ENCODE measurements at regions not wholly inside any gene's neighbourhood (a gene's known extent, or its start where the extent isn't known, plus 50 kb on each side); places are given as distances from the start of the nearest gene placed in this dataset.

GRCh38 chr7:86012971-86013370 is 630.7 kb upstream of the GRM3 start:
- H3K36me3 Mint-ChIP-seq (ENCODE audit: low read depth), result no peaks in the 10 kb centered on the region
- no peaks in the 10 kb centered on the region for H3K9me3 Mint-ChIP-seq
- H3K27me3 Mint-ChIP-seq (ENCODE audit: low read depth), result no peaks in the 10 kb centered on the region
- peaks cover 16% of the 10 kb centered on the region for H3K4me1 Mint-ChIP-seq
- H3K27ac Mint-ChIP-seq (ENCODE audit: unreplicated experiment), result no peak overlapping the region
- no peak overlapping the region for H3K4me3 Mint-ChIP-seq
- no peak for DNase-seq (ENCODE audit: low read depth, low spot score)
- TF ChIP-seq, protein P1, sequence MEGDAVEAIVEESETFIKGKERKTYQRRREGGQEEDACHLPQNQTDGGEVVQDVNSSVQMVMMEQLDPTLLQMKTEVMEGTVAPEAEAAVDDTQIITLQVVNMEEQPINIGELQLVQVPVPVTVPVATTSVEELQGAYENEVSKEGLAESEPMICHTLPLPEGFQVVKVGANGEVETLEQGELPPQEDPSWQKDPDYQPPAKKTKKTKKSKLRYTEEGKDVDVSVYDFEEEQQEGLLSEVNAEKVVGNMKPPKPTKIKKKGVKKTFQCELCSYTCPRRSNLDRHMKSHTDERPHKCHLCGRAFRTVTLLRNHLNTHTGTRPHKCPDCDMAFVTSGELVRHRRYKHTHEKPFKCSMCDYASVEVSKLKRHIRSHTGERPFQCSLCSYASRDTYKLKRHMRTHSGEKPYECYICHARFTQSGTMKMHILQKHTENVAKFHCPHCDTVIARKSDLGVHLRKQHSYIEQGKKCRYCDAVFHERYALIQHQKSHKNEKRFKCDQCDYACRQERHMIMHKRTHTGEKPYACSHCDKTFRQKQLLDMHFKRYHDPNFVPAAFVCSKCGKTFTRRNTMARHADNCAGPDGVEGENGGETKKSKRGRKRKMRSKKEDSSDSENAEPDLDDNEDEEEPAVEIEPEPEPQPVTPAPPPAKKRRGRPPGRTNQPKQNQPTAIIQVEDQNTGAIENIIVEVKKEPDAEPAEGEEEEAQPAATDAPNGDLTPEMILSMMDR (conservative IDR thresholded peaks at IDR 0.05), result no peak

- no peaks in the 10 kb centered on the region for H3K36me3 Mint-ChIP-seq (ENCODE audit: low read depth)
- no peak overlapping the region for H3K4me3 Mint-ChIP-seq
- DNase-seq (ENCODE audit: low read depth, low spot score), result no peak
- H3K27ac Mint-ChIP-seq (ENCODE audit: unreplicated experiment), result no peak overlapping the region
- TF ChIP-seq, protein P1 (conservative IDR thresholded peaks at IDR 0.05), result no peak
- H3K9me3 Mint-ChIP-seq, result peaks cover 3% of the 10 kb centered on the region
- no peaks in the 10 kb centered on the region for H3K27me3 Mint-ChIP-seq (ENCODE audit: low read depth)
- peaks cover 16% of the 10 kb centered on the region for H3K4me1 Mint-ChIP-seq
Observed at GRCh38 chr7:86008898-86009297, 634.8 kb upstream of the GRM3 start.

GRCh38 chr7:86006909-86007308 is 636.8 kb upstream of the GRM3 start:
- no peak overlapping the region for H3K27ac Mint-ChIP-seq (ENCODE audit: unreplicated experiment)
- H3K4me3 Mint-ChIP-seq, result no peak overlapping the region
- peaks cover 4% of the 10 kb centered on the region for H3K4me1 Mint-ChIP-seq
- TF ChIP-seq, protein P1 (conservative IDR thresholded peaks at IDR 0.05), result no peak
- no peaks in the 10 kb centered on the region for H3K27me3 Mint-ChIP-seq (ENCODE audit: low read depth)
- no peaks in the 10 kb centered on the region for H3K36me3 Mint-ChIP-seq (ENCODE audit: low read depth)
- H3K9me3 Mint-ChIP-seq, result peaks cover 3% of the 10 kb centered on the region
- DNase-seq (ENCODE audit: low read depth, low spot score), result no peak

GRCh38 chr7:86002858-86003257 is 640.9 kb upstream of the GRM3 start:
- TF ChIP-seq, protein P1 (conservative IDR thresholded peaks at IDR 0.05), result no peak
- peaks cover 9% of the 10 kb centered on the region for H3K9me3 Mint-ChIP-seq
- H3K27me3 Mint-ChIP-seq (ENCODE audit: low read depth), result no peaks in the 10 kb centered on the region
- DNase-seq (ENCODE audit: low read depth, low spot score), result no peak
- H3K27ac Mint-ChIP-seq (ENCODE audit: unreplicated experiment), result no peak overlapping the region
- H3K4me1 Mint-ChIP-seq, result no peaks in the 10 kb centered on the region
- H3K4me3 Mint-ChIP-seq, result no peak overlapping the region
- H3K36me3 Mint-ChIP-seq (ENCODE audit: low read depth), result no peaks in the 10 kb centered on the region

DNA sequence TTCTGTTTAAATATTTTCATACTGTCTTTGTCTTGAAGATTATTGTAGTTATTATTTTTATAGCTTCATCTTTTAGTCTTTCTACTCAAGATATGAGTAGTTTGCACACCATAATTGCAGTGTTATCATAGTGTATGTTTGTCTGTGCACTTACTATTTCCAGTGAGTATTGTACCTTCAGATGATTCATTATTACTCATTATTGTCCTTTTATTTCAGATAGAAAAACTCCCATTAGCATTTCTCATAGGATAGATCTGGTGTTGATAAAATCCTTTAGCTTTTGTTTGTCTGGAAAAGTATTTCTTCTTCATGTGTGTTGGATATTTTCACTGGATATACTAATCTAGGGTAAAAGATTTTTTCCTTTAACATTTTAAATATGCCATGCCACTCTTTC is 646.2 kb upstream of the GRM3 start:
- Mint-ChIP-seq H3K9me3 (peaks cover 12% of the 10 kb centered on the region), H3K4me3 (no peak overlapping the region), H3K36me3 (ENCODE audit: low read depth) (peaks cover 3% of the 10 kb centered on the region), H3K4me1 (no peaks in the 10 kb centered on the region), H3K27me3 (ENCODE audit: low read depth) (no peaks in the 10 kb centered on the region), H3K27ac (ENCODE audit: unreplicated experiment) (no peak overlapping the region)
- TF ChIP-seq, protein P1 (conservative IDR thresholded peaks at IDR 0.05), result no peak
- DNase-seq (ENCODE audit: low read depth, low spot score), result no peak

DNA sequence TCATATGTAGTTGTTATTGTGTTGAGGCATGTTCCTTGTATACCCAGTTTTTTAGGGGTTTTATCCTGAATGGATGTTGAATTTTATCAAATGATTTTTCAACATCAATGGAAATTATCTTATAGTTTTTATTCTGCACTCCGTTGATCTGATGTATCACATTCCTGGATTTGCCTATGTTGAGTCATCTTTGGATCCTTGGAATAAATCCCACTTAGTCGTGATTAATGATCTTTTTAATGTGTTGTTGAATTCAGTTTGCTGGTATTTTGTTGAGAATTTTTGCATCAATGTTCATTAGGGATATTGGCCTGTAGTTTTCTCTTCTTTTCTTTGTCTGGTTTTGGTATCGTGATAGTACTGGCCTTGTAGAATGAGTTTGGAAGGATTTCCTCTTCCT is 648.6 kb upstream of the GRM3 start:
- peaks cover 3% of the 10 kb centered on the region for H3K36me3 Mint-ChIP-seq (ENCODE audit: low read depth)
- no peaks in the 10 kb centered on the region for H3K27me3 Mint-ChIP-seq (ENCODE audit: low read depth)
- no peak overlapping the region for H3K4me3 Mint-ChIP-seq
- DNase-seq (ENCODE audit: low read depth, low spot score), result no peak
- peaks cover 12% of the 10 kb centered on the region for H3K9me3 Mint-ChIP-seq
- no peak overlapping the region for H3K27ac Mint-ChIP-seq (ENCODE audit: unreplicated experiment)
- no peaks in the 10 kb centered on the region for H3K4me1 Mint-ChIP-seq
- TF ChIP-seq, protein P1 (conservative IDR thresholded peaks at IDR 0.05), result no peak

Measured in neural crest cell (in vitro differentiated cells).